ENCODE measurements at regions not wholly inside any gene's neighbourhood (a gene's known extent, or its start where the extent isn't known, plus 50 kb on each side); places are given as distances from the start of the nearest gene placed in this dataset.

DNA sequence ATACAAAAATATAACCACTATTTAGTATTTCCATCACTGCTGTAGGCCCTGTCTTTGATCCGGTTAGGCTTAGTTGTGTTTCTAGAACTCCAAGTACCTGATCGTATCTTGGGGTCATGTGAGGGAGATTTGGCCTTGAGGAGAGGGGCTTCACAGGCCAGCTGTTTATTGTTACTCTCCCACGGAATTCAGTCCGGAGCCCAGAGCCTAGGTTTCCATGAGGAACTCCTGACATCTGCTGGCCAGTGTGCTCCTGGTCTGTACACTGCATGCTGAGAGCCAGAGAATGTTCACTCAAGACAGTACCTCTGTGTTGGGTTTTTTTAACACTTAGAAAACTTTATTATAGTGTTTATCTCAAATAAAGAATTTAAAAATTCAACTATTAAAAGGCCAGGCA is 341.0 kb upstream of the TMEM132C start:
- DNase-seq (ENCODE audit: low read depth): no peak
- TF ChIP-seq, protein P1, sequence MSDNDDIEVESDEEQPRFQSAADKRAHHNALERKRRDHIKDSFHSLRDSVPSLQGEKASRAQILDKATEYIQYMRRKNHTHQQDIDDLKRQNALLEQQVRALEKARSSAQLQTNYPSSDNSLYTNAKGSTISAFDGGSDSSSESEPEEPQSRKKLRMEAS (IDR thresholded peaks at IDR 0.05; ENCODE audit: low read depth, low read length): no peak
- TF ChIP-seq MYC (IDR thresholded peaks at IDR 0.05; ENCODE audit: low read depth, low read length): no peak
- H3K4me3 ChIP-seq (ENCODE audit: low read depth, low read length): no peak overlapping the region

DNA sequence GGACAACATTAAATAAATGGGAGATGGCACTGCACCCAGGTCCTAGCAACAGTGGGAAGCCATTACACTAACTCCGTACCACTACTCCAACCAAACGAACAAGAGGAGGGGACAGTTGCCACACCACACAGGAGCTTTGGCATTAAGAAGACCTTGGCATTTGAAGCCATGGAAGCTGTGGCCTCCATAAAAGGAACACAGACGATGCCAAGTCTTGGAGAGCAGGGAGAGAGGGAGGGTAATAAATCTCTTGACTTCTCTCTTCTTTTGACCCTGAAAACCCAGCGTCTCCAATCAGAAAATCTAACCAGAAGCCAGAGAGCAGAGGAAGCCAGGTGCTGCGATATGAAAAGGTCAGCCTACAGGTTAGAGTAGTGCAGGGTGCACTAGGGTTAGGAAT is 338.8 kb upstream of the TMEM132C start:
- H3K4me3 ChIP-seq (ENCODE audit: low read depth, low read length): no peak overlapping the region
- DNase-seq (ENCODE audit: low read depth): no peak
- TF ChIP-seq POLR2A (IDR thresholded peaks at IDR 0.05; ENCODE audit: extremely low read depth, insufficient read length) (no peak), MYC (IDR thresholded peaks at IDR 0.05; ENCODE audit: low read depth, low read length) (no peak)
- TF ChIP-seq, protein P1 (IDR thresholded peaks at IDR 0.05; ENCODE audit: low read depth, low read length): no peak
- TF ChIP-seq, protein P2, sequence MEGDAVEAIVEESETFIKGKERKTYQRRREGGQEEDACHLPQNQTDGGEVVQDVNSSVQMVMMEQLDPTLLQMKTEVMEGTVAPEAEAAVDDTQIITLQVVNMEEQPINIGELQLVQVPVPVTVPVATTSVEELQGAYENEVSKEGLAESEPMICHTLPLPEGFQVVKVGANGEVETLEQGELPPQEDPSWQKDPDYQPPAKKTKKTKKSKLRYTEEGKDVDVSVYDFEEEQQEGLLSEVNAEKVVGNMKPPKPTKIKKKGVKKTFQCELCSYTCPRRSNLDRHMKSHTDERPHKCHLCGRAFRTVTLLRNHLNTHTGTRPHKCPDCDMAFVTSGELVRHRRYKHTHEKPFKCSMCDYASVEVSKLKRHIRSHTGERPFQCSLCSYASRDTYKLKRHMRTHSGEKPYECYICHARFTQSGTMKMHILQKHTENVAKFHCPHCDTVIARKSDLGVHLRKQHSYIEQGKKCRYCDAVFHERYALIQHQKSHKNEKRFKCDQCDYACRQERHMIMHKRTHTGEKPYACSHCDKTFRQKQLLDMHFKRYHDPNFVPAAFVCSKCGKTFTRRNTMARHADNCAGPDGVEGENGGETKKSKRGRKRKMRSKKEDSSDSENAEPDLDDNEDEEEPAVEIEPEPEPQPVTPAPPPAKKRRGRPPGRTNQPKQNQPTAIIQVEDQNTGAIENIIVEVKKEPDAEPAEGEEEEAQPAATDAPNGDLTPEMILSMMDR (IDR thresholded peaks at IDR 0.05; ENCODE audit: low read depth, low read length): no peak

DNA sequence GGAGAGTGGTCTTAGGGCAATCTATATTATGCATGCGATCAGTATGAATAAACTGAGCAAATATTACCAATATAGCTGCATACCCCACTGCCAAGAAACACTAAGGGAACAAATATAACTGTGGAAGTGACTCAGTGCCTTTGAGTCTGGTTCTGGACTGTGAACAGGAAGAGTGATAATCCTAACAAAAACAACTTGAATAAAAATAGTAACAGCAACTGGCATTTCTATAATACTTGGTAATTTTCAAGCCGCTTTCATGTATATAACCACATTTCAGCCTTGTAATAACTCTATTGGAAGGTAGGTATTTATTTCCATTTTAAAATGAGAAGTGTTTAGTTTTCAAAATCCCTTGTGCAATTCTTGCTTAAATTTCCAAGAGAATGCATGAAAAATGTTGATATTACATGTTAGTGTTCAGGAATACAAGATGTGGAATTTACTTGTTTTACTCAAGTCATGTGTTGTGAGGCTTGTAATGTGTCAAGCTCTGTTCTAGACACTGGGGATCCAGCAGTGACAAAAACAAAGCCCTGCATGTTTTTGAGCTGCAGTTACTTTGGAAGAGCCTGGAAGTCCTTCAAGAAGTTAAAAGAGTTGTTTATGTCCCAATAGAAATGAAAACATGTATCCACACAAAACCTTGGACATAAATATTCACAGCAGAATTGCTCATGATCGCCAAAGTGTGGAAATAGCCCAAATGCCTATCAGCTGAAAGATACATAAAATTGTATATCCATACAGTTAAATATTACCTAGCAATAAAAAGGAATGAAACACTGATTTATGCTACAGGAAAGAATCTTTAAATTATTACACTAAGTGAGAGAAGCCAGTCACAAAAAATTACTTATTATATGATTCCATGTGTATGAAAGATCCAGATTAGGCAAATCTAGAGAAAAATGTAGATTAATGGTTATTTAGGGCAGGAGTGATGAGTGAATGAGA is 338.1 kb upstream of the TMEM132C start:
- H3K4me3 ChIP-seq (ENCODE audit: low read depth, low read length): no peak overlapping the region
- TF ChIP-seq, protein P1 (IDR thresholded peaks at IDR 0.05; ENCODE audit: low read depth, low read length): no peak
- no peak for TF ChIP-seq MYC (IDR thresholded peaks at IDR 0.05; ENCODE audit: low read depth, low read length)
- TF ChIP-seq, protein P2 (IDR thresholded peaks at IDR 0.05; ENCODE audit: low read depth, low read length): no peak
- TF ChIP-seq POLR2A (IDR thresholded peaks at IDR 0.05; ENCODE audit: extremely low read depth, insufficient read length): no peak
- DNase-seq (ENCODE audit: low read depth): no peak

DNA sequence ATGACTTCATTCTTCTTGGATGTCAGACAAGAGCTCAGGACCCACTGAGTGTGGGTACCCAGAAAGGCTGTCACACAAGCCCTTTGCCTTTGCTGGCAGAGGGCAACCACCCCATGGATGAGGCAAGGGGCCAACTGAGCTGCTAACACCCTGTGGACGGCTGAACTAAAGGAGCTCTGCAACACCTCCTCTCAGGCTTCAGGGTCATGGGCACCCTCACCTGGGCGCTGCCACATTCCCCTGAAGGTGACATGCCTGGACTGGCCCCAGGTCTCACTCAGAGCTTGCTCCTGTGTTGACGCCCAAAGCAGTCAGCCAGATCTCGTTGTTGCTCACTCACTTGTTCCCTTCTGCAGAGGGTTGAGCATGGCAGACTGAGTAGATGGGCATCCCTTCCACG is 336.8 kb upstream of the TMEM132C start:
- DNase-seq (ENCODE audit: low read depth): no peak
- H3K4me3 ChIP-seq (ENCODE audit: low read depth, low read length): no peak overlapping the region
- TF ChIP-seq POLR2A (IDR thresholded peaks at IDR 0.05; ENCODE audit: extremely low read depth, insufficient read length): no peak
- TF ChIP-seq MYC (IDR thresholded peaks at IDR 0.05; ENCODE audit: low read depth, low read length): no peak
- TF ChIP-seq, protein P1 (IDR thresholded peaks at IDR 0.05; ENCODE audit: low read depth, low read length): no peak
- TF ChIP-seq, protein P2 (IDR thresholded peaks at IDR 0.05; ENCODE audit: low read depth, low read length): no peak

DNA sequence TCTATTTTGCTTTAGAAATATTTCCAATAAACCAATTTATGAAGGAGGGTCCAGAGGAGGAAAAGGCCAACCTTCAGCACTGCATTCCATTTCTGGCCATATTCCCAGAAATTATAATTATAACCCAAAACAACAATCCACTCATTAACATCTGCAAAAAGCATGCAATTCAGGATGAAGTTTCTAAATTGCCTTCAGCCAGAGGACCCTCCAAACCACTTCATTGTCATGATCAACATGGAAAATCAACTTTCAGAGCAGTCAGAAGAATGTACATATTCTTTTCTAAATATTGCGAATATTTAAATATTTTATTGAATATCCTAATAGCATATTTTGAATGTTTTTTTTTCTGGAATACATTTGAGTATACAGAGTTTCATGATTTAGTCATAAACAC is 332.6 kb upstream of the TMEM132C start:
- TF ChIP-seq POLR2A (IDR thresholded peaks at IDR 0.05; ENCODE audit: extremely low read depth, insufficient read length) (no peak), MYC (IDR thresholded peaks at IDR 0.05; ENCODE audit: low read depth, low read length) (no peak)
- TF ChIP-seq, protein P2 (IDR thresholded peaks at IDR 0.05; ENCODE audit: low read depth, low read length): no peak
- TF ChIP-seq, protein P1 (IDR thresholded peaks at IDR 0.05; ENCODE audit: low read depth, low read length): no peak
- H3K4me3 ChIP-seq (ENCODE audit: low read depth, low read length): no peak overlapping the region
- DNase-seq (ENCODE audit: low read depth): no peak

DNA sequence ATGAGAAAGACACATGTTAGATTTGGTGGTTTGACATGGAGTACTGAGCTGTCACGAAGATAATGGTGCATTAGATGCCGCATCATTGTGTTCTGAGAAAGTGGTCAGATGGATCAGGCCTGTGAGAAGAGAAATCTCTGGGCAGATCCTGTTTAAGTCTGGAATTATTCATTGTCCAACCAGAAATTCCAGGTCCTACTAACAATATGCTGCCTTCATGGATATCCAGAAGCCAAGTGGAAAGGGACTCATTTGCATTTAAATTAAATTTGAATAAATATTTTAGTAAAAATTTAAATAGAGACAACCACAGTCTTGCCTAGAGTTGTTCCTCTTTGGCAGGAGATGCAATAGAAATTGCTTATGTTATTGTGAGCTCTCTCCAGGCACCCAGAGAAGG is 330.5 kb upstream of the TMEM132C start:
- no peak for DNase-seq (ENCODE audit: low read depth)
- TF ChIP-seq, protein P2 (IDR thresholded peaks at IDR 0.05; ENCODE audit: low read depth, low read length): no peak
- TF ChIP-seq POLR2A (IDR thresholded peaks at IDR 0.05; ENCODE audit: extremely low read depth, insufficient read length) (no peak), MYC (IDR thresholded peaks at IDR 0.05; ENCODE audit: low read depth, low read length) (no peak)
- TF ChIP-seq, protein P1 (IDR thresholded peaks at IDR 0.05; ENCODE audit: low read depth, low read length): no peak
- no peak overlapping the region for H3K4me3 ChIP-seq (ENCODE audit: low read depth, low read length)
